SK-N-SH (cell line): ENCODE measurements at regions not wholly inside any gene's neighbourhood (a gene's known extent, or its start where the extent isn't known, plus 50 kb on each side); places are given as distances from the start of the nearest gene placed in this dataset.

Experiments
- CTCF ChIP-seq: fragments of 200-600 bp; sonication (generic); IDR thresholded peaks from 2 replicates; pipeline ENCODE4 v1.6.1; 2017; ENCODE audit warnings: antibody characterized with exemption, mild to moderate bottlenecking, moderate library complexity
- EP300 ChIP-seq, 2 experiments: IDR thresholded peaks; 2 replicates each; pipeline versions ENCODE4 v1.4.0 to v1.6.1; 2012; ENCODE audit warnings: borderline replicate concordance in 1 of 2, low read depth in 1 of 2, low read length in 1 of 2

DNA sequence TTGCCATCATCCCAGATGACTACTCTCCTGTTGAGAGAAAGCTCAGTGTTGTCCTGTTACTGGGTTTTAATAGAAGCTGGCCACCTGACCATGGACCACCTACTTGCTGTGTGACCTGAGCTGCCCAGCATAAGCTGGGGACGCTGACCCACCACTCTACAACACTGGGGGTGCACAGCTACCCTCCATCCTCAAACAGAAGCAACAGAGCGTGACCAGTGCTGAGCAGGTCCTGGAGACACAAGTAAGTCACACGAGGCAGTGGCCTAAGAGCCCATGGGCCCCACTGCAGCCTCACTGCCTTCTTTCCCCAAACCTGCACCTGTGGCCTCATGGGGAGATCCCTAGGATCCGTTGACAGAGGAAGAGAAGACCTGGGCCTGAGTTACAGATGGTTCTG is 198.6 kb upstream of the ADARB2 start:
- no peak for TF ChIP-seq CTCF
- TF ChIP-seq EP300 (IDR thresholded peaks at IDR 0.05; ENCODE audit: borderline replicate concordance in 1 of 2, low read depth in 1 of 2, low read length in 1 of 2): no peak
